NB4 (cell line): ENCODE measurements at regions not wholly inside any gene's neighbourhood (a gene's known extent, or its start where the extent isn't known, plus 50 kb on each side); places are given as distances from the start of the nearest gene placed in this dataset.

ENCODE experiments used
- MYC ChIP-seq: IDR thresholded peaks from 2 replicates; pipeline ENCODE4 v1.6.1; 2011; ENCODE audit warnings: low read depth, low read length
- POLR2A ChIP-seq: IDR thresholded peaks from 2 replicates; pipeline ENCODE4 v1.6.1; 2011; ENCODE audit warnings: mild to moderate bottlenecking; ENCODE audit not compliant: insufficient read length; ENCODE audit errors: extremely low read depth
- TF ChIP-seq, protein P1 (sequence below): IDR thresholded peaks from one replicate; pipeline ENCODE4 v1.5.1; 2012; ENCODE audit warnings: low read depth, low read length
- TF ChIP-seq, protein P2 (sequence below): IDR thresholded peaks from 2 replicates; pipeline ENCODE4 v1.6.1; 2011; ENCODE audit warnings: low read depth, low read length

DNA sequence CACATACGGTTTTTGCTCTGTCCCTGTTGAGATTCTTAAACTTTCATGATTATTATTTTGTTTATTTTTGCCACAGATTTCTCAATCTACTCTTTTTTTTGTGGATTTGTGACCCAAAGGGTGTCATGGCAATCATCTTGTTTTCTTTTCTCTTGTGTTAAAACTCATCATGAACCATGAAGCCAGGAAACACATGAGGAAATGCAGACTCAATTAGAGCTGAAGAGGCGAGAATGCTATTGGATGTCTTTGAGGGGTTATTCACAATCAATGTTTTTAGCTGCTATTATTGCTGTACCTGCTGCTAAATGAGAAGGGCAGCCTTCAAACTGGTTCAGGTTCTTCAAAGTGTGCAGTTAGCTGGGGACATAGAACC lies 99.5 kb upstream of the MMADHC start:
- TF ChIP-seq, protein P1, sequence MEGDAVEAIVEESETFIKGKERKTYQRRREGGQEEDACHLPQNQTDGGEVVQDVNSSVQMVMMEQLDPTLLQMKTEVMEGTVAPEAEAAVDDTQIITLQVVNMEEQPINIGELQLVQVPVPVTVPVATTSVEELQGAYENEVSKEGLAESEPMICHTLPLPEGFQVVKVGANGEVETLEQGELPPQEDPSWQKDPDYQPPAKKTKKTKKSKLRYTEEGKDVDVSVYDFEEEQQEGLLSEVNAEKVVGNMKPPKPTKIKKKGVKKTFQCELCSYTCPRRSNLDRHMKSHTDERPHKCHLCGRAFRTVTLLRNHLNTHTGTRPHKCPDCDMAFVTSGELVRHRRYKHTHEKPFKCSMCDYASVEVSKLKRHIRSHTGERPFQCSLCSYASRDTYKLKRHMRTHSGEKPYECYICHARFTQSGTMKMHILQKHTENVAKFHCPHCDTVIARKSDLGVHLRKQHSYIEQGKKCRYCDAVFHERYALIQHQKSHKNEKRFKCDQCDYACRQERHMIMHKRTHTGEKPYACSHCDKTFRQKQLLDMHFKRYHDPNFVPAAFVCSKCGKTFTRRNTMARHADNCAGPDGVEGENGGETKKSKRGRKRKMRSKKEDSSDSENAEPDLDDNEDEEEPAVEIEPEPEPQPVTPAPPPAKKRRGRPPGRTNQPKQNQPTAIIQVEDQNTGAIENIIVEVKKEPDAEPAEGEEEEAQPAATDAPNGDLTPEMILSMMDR, result no peak
- TF ChIP-seq POLR2A (no peak), MYC (no peak)
- TF ChIP-seq, protein P2, sequence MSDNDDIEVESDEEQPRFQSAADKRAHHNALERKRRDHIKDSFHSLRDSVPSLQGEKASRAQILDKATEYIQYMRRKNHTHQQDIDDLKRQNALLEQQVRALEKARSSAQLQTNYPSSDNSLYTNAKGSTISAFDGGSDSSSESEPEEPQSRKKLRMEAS, result no peak
